ENCODE measurements at regions not wholly inside any gene's neighbourhood (a gene's known extent, or its start where the extent isn't known, plus 50 kb on each side); places are given as distances from the start of the nearest gene placed in this dataset.

- TF ChIP-seq ZBTB33 (IDR thresholded peaks at IDR 0.05) (no peak), ZNF217 (IDR thresholded peaks at IDR 0.05) (no peak), RBBP5 (conservative IDR thresholded peaks at IDR 0.05) (no peak), RAD21 (IDR thresholded peaks at IDR 0.05; ENCODE audit: insufficient read depth, low read depth, low read length) (no peak), USF1 (IDR thresholded peaks at IDR 0.05; ENCODE audit: borderline replicate concordance, extremely low read length, insufficient read depth, low read depth, low read length) (no peak)
These were observed 583.1 kb upstream of the RGS18 start (continued) for GRCh38 chr1:191575180-191575579.

- Histone ChIP-seq H4K20me1 (ENCODE audit: control insufficient read depth, insufficient read depth) (no peaks in the 10 kb centered on the region), H3K79me2 (ENCODE audit: control insufficient read depth, insufficient read depth, low read length) (no peaks in the 10 kb centered on the region), H3K9me3 (replicated peaks; ENCODE audit: control insufficient read depth, insufficient read depth, low read length) (no peaks in the 10 kb centered on the region), H3K36me3 (ENCODE audit: control insufficient read depth in 2 of 2, insufficient read depth in 2 of 2, low read length in 1 of 2) (no peaks in the 10 kb centered on the region), H2AFZ (ENCODE audit: control insufficient read depth, low read depth, low read length) (no peak overlapping the region), H3K4me2 (ENCODE audit: control insufficient read depth, insufficient read depth) (no peak overlapping the region), H3K4me3 (no peak overlapping the region), H3K27me3 (replicated peaks in 1 of 2; ENCODE audit: control insufficient read depth in 2 of 2, insufficient read depth in 2 of 2, low read length in 1 of 2) (no peaks in the 10 kb centered on the region), H3K9ac (ENCODE audit: control insufficient read depth, insufficient read depth, low read length) (no peak overlapping the region), H3K4me1 (ENCODE audit: control insufficient read depth, insufficient read depth, low read length) (no peaks in the 10 kb centered on the region), H3K27ac (ENCODE audit: control insufficient read depth, insufficient read depth) (no peak overlapping the region)
- intact Hi-C loops (cut with micrococcal nuclease; ENCODE audit: unreplicated experiment) = no loop called here
- no peak for ATAC-seq
- in situ Hi-C loops (cut with MboI) = no loop called here
- no TSS peak for BruUV-seq (replicated peaks)
- POLR2A ChIA-PET = no interaction called here
- RAD21 ChIA-PET (ENCODE audit: unreplicated experiment) = no interaction called here
- CTCF ChIA-PET = interaction anchor here (0.6 kb wide), 1 partner anchor 807 kb away, joined by 3 read pairs; no protein-coding TSS in a partner anchor
- FAIRE-seq = no peak
- 2% methylated on average over 3 of the region's 3 CpGs for WGBS (ENCODE audit: insufficient coverage, insufficient replicate concordance, low lambda C conversion rate, missing lambda C conversion rate)
- SMC1A ChIA-PET (ENCODE audit: uncharacterized antibody, unreplicated experiment) = no interaction called here
- no peak for DNase-seq (ENCODE audit: low read depth, low spot score)
- TF ChIP-seq CEBPZ (IDR thresholded peaks at IDR 0.05; ENCODE audit: low read depth, low read length) (no peak), ZBED1 (IDR thresholded peaks at IDR 0.05; ENCODE audit: borderline replicate concordance) (no peak), CHD2 (IDR thresholded peaks at IDR 0.05; ENCODE audit: borderline replicate concordance, low read depth, low read length) (no peak), LARP7 (IDR thresholded peaks at IDR 0.05) (no peak), PBX3 (IDR thresholded peaks at IDR 0.05; ENCODE audit: insufficient replicate concordance, low read depth, low read length) (no peak), MTA2 (IDR thresholded peaks at IDR 0.05; ENCODE audit: low read depth) (no peak), TCF3 (IDR thresholded peaks at IDR 0.05; ENCODE audit: borderline replicate concordance, insufficient read depth, low read depth, low read length) (no peak), CEBPB (IDR thresholded peaks at IDR 0.05; ENCODE audit: borderline replicate concordance in 1 of 2, low read depth in 2 of 2, low read length in 2 of 2) (no peak), SRF (IDR thresholded peaks at IDR 0.05; ENCODE audit: low read depth in 2 of 2, low read length in 2 of 2) (no peak), MAX (IDR thresholded peaks at IDR 0.05; ENCODE audit: low read depth, low read length) (no peak), EGR1 (IDR thresholded peaks at IDR 0.05; ENCODE audit: borderline replicate concordance in 1 of 2, low read depth in 2 of 2, low read length in 2 of 2) (no peak), RCOR1 (conservative IDR thresholded peaks at IDR 0.05; ENCODE audit: low read depth, low read length) (no peak)
These were observed 582.5 kb upstream of the RGS18 start for GRCh38 chr1:191575746-191576145.

All from GM12878 (cell line).